Coronary artery (tissue), 2 donors: ENCODE measurements at regions not wholly inside any gene's neighbourhood (a gene's known extent, or its start where the extent isn't known, plus 50 kb on each side); places are given as distances from the start of the nearest gene placed in this dataset.

ENCODE experiments used
- DNase-seq: peaks from one replicate; pipeline ENCODE4 v3.0.0-alpha.2; 2017; ENCODE audit warnings: low spot score
- H3K27ac ChIP-seq, 2 donors: fragments of 200-600 bp; sonication (generic); one replicate each; pipeline ENCODE4 v1.5.1; 2016 to 2019
- H3K4me3 ChIP-seq: fragments of 200-600 bp; sonication (generic); 2 replicates; pipeline ENCODE4 v1.5.1; 2016; ENCODE audit warnings: mild to moderate bottlenecking, moderate library complexity
- TF ChIP-seq, protein P1 (sequence below): fragments of 200-600 bp; sonication (generic); IDR thresholded peaks from one replicate; pipeline ENCODE4 v1.5.1; 2019; ENCODE audit warnings: antibody characterized with exemption

DNA sequence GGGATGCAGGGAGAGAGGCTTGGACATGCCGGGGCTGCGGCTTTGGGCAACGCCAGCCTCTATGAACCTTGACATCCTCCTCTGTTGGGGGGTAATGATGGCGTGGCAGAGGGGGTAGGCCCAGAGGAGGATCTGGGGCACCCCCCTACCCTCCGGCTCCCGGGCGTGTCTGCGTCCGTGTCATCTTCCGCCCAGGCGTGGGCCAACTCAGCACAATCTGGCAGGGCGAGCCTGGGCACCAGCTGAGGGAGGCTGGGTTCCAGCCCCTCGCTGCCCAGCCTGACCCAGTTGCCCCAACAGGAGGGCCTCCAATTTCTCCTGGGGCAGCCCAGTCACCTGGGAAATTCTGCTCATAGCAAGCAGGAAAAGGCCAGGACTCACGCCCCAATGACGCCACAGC lies 62.9 kb upstream of the IL17B start:
- H3K27ac ChIP-seq, result peak overlapping the region in 1 of 2 donors; percentile 84
- H3K4me3 ChIP-seq, result no peak overlapping the region
- DNase-seq, result no peak
- TF ChIP-seq, protein P1, sequence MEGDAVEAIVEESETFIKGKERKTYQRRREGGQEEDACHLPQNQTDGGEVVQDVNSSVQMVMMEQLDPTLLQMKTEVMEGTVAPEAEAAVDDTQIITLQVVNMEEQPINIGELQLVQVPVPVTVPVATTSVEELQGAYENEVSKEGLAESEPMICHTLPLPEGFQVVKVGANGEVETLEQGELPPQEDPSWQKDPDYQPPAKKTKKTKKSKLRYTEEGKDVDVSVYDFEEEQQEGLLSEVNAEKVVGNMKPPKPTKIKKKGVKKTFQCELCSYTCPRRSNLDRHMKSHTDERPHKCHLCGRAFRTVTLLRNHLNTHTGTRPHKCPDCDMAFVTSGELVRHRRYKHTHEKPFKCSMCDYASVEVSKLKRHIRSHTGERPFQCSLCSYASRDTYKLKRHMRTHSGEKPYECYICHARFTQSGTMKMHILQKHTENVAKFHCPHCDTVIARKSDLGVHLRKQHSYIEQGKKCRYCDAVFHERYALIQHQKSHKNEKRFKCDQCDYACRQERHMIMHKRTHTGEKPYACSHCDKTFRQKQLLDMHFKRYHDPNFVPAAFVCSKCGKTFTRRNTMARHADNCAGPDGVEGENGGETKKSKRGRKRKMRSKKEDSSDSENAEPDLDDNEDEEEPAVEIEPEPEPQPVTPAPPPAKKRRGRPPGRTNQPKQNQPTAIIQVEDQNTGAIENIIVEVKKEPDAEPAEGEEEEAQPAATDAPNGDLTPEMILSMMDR, result no peak

DNA sequence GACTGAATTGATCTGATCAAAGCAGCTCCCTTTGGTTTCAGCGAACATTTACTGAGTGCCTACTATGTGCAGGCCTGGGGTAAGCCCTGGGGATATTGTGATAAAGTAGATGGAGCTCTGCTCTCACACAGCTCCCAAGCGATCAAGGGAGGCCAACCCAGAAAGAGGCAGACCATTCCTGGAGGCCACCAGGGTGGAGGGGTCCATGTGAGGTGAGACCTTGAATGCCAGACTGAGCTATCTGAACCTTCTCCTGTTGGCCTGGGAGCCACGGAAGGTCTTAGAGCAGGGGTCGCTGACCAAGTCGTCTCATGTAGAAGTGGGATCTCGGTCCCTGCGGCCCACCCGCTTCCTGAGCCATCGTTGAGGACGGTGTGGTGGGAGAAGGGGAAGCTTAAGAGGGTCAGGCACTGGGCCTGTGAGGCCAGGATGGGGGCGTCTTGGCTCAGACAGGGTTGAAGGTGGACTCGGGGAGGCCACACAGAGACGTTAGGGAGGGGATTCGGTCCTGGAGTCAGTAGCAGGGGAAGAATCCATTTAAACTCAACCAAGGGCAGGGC lies 62.2 kb upstream of the IL17B start:
- TF ChIP-seq, protein P1, result no peak
- no peak for DNase-seq
- Histone ChIP-seq H3K27ac (no peak overlapping the region), H3K4me3 (no peak overlapping the region)

DNA sequence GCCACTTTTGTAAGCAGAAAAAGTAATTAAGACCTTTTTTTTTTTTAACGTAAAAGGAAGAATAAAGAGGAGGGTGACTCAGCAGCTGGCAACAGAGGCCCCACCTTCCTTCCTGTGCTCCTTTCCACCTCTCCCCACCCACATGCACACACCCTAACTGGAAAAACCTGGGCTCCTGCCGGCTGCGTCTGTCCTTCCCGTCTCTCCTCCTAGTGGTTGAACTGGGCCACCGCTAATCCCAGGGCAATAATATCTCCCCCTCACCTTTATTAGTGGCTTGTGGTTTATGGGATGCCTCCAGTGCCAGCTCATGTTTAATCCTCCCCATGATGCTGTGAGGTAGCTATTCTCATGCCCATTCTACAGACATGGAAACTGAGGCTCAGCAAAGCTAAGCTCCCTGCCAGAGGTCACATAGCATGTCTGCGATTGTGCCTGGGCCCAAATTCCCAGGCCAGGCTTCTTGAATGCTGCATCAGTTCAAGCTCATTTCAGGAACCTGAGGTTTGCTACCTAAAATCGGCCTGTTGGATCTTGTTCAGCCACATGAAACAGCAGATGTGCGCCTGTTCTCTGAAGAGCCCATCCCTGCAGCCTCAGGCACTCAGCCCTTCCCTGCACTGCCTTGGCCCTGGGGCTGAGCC lies 60.9 kb upstream of the IL17B start:
- Histone ChIP-seq H3K4me3 (no peak overlapping the region), H3K27ac (peak overlapping the region in 1 of 2 donors; percentile 24)
- no peak for DNase-seq
- TF ChIP-seq, protein P1, result no peak

DNA sequence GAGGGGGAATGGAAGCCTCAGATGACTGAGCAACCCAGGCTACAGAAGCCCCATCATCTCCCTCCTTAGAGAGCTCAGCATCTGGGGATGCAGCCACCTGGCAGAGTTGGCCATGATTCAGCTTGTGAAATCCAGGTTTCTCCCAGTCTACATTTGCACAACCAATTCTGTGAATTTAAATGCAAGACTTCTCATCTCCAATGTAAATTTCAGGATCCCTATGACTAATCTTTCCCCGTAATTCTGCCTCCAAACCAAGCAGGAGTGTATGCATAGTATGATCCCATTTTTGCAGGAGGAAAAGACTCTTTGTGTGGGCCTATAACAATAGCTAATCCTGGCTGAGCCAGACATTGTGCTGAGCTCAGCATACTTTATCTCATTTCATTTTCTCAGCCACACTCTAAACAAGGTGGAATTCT lies 59.6 kb upstream of the IL17B start:
- TF ChIP-seq, protein P1, result no peak

DNA sequence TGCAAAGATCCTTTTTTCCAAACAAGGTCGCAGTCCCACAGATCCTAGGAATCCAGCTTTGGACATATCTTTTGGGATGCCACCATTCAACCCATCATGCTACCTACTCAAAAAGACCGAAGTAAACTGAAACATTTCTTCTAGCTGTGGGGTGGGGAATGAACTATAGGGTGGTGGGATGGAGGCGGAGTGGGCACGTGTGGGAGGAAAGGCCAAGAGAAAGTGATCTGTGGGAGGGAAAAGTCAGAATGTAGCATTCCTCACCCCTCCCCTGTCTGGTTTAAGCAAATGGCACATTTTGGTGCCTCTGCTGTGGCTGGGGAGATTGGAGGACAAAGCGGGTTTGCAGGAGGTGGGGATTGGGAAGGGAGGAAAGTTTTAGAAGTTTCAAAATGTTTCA lies 59.2 kb upstream of the IL17B start:
- Histone ChIP-seq H3K27ac (no peak overlapping the region), H3K4me3 (no peak overlapping the region)
- TF ChIP-seq, protein P1, result no peak
- DNase-seq, result no peak

More for the DNA sequence above, 59.6 kb upstream of the IL17B start:
- DNase-seq, result no peak
- H3K27ac ChIP-seq, result no peak overlapping the region
- H3K4me3 ChIP-seq, result no peak overlapping the region

DNA sequence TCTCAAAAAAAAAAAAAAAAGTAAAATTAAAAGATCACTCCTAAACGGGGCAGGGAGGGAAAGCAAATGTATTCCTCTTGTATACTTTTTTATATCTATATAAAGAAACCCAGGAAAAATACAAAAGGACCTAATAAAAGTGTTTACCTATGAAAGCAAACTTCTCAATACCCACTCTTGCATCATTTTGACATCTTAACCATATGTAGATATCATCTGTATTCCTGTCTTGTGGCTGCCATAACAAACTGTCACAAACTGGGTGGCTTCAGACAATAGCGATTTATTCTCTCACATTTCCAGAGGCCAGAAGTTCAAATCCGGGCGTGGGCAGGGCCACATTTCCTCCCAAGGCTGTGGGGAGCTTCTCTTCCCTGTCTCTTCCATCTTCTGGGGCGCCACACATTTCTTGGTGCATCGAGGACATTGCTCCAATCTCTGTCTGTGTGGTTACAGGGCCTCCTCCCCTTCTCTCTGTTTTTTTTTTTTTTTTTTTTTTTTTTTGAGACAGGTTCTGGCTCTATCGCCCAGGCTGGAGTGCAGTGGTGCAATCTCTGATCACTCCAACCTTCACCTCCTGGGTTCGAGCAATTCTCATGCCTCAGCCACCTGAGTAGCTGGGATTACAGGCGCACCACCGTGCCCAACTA lies 58.4 kb upstream of the IL17B start:
- no peak for DNase-seq
- Histone ChIP-seq H3K4me3 (no peak overlapping the region), H3K27ac (no peak overlapping the region)
- TF ChIP-seq, protein P1, result no peak

DNA sequence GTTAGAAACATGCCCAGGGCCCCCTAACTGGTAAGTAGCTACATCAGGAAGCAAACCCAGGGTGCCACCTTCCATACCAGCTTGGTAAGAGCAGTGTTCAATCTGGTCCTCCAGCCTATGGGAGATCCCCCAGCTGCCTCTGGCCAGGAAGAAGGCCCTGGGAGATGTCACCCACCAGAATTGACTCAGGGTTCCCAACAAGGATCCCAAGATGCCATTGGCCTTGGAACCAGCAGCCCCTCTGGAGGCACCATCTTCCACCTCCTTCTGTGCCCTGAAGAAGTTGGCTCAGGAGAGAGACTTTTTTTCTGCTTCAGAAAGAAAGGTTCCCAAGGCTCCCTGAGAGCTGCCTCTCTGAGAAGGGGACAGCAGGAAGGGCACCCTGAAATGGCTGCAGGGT lies 56.6 kb upstream of the IL17B start:
- no peak for DNase-seq
- TF ChIP-seq, protein P1, result no peak
- H3K27ac ChIP-seq, result peak overlapping the region in 1 of 2 donors; percentile 1

More for the DNA sequence above, 56.6 kb upstream of the IL17B start:
- H3K4me3 ChIP-seq, result no peak overlapping the region
